ENCODE measurements at regions not wholly inside any gene's neighbourhood (a gene's known extent, or its start where the extent isn't known, plus 50 kb on each side); places are given as distances from the start of the nearest gene placed in this dataset.

DNA sequence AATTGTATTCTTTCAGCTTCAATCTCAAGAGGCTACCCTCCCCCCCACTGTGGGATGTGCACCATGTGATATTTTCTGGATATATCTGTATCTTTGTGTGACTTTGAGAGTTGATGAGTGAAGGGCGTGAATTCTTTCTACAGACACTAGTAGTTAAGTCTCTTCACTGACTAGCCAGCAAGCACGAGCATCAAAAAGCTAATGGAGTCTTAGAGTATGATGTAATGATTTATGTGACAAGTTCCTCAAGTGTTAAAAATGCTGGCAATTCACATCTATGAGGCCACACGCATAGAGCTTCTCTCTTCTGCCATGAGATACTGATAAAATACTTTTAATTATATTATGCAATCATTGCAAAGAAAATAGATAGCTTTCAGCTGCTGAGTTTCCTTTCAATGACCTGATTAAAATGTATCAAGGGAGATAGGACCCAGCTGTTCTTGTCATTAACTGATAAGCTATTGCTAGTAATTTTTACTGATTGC, 304.8 kb downstream of the TRIB2 start:
- POLR2A ChIA-PET = interaction anchor here (0.6 kb wide), 2 partner anchors 18 to 742 kb away, joined by 3 to 4 read pairs; no protein-coding TSS in a partner anchor
- ATAC-seq (peak; percentile 23; the same call in 1 of the 3 replicates), FAIRE-seq (no peak)
- TF ChIP-seq, protein P1, sequence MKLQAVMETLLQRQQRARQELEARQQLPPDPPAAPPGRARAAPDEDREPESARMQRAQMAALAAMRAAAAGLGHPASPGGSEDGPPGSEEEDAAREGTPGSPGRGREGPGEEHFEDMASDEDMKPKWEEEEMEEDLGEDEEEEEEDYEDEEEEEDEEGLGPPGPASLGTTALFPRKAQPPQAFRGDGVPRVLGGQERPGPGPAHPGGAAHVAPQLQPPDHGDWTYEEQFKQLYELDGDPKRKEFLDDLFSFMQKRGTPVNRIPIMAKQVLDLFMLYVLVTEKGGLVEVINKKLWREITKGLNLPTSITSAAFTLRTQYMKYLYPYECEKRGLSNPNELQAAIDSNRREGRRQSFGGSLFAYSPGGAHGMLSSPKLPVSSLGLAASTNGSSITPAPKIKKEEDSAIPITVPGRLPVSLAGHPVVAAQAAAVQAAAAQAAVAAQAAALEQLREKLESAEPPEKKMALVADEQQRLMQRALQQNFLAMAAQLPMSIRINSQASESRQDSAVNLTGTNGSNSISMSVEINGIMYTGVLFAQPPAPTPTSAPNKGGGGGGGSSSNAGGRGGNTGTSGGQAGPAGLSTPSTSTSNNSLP (IDR thresholded peaks at IDR 0.05; ENCODE audit: borderline replicate concordance, low read depth, low read length) = no peak
- TF ChIP-seq PCBP1 (IDR thresholded peaks at IDR 0.05; ENCODE audit: low read depth, low read length, poor library complexity, severe bottlenecking) = no peak
- TF ChIP-seq LEF1 (IDR thresholded peaks at IDR 0.05) = no peak
- no peak for TF ChIP-seq POLR3G (IDR thresholded peaks at IDR 0.05; ENCODE audit: extremely low read depth, insufficient read length, insufficient replicate concordance)
- peak; percentile 62; the same call in 1 of the 2 replicates for TF ChIP-seq CTBP1 (IDR thresholded peaks at IDR 0.05; ENCODE audit: borderline replicate concordance)
- TF ChIP-seq RBM39 (optimal IDR thresholded peaks at IDR 0.05; ENCODE audit: low read depth, low read length) = no peak
- TF ChIP-seq E4F1 (CRISPR knock-in tag; IDR thresholded peaks at IDR 0.05; ENCODE audit: borderline replicate concordance) = no peak
- no peak for TF ChIP-seq STAT5B (CRISPR knock-in tag; IDR thresholded peaks at IDR 0.05)
- TF ChIP-seq NBN (IDR thresholded peaks at IDR 0.05; ENCODE audit: low read depth) = no peak
- TF ChIP-seq KAT7 (CRISPR knock-in tag; IDR thresholded peaks at IDR 0.05; ENCODE audit: borderline replicate concordance) = no peak
- no peak for TF ChIP-seq PRPF4 (IDR thresholded peaks at IDR 0.05; ENCODE audit: insufficient read depth, low read depth, low read length, poor library complexity, severe bottlenecking)
- no peak for TF ChIP-seq GABPA (tag; conservative IDR thresholded peaks at IDR 0.05; ENCODE audit: low read depth)
- no peak for TF ChIP-seq GATAD2A (IDR thresholded peaks at IDR 0.05)
- TF ChIP-seq ZNF41 (CRISPR knock-in tag; conservative IDR thresholded peaks at IDR 0.05) = no peak
- TF ChIP-seq SIRT6 (IDR thresholded peaks at IDR 0.05; ENCODE audit: low read depth, low read length) = no peak
- TF ChIP-seq, protein P2, sequence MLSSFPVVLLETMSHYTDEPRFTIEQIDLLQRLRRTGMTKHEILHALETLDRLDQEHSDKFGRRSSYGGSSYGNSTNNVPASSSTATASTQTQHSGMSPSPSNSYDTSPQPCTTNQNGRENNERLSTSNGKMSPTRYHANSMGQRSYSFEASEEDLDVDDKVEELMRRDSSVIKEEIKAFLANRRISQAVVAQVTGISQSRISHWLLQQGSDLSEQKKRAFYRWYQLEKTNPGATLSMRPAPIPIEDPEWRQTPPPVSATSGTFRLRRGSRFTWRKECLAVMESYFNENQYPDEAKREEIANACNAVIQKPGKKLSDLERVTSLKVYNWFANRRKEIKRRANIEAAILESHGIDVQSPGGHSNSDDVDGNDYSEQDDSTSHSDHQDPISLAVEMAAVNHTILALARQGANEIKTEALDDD (IDR thresholded peaks at IDR 0.05) = peak; percentile 57
- TF ChIP-seq PHF8 (IDR thresholded peaks at IDR 0.05; ENCODE audit: borderline replicate concordance, low read length) = no peak
- no peak for TF ChIP-seq TCF3 (CRISPR knock-in tag; IDR thresholded peaks at IDR 0.05)
- no peak for TF ChIP-seq FOXP1 (CRISPR knock-in tag; IDR thresholded peaks at IDR 0.05)
- TF ChIP-seq ZBTB17 (CRISPR knock-in tag; IDR thresholded peaks at IDR 0.05) = no peak

More for the DNA sequence above, 304.8 kb downstream of the TRIB2 start:
- intact Hi-C loops (cut with micrococcal nuclease) (no loop called here), in situ Hi-C loops (cut with MboI) (loop anchor here (25.0 kb wide), 1 partner anchor 284 kb away; no protein-coding TSS in a partner anchor)
- Histone ChIP-seq H3K27ac (ENCODE audit: extremely low read depth, low read depth, low read length) (no peak overlapping the region), H3K36me3 (ENCODE audit: control insufficient read depth, insufficient read depth, low read length) (no peaks in the 10 kb centered on the region), H4K20me1 (replicated peaks; ENCODE audit: control insufficient read depth, insufficient read depth, low read length) (no peaks in the 10 kb centered on the region), H3K4me1 (replicated peaks in 1 of 2; ENCODE audit: control insufficient read depth in 2 of 2, insufficient read depth in 2 of 2, low read length in 2 of 2) (peaks cover 4 to 25% of the 10 kb centered on the region in 2 experiments; a peak in 4 of 5 replicates), H3K9me1 (ENCODE audit: control insufficient read depth, insufficient read depth, low read length) (no peaks in the 10 kb centered on the region), H3K9me3 (replicated peaks; ENCODE audit: control insufficient read depth, insufficient read depth, low read depth, low read length) (no peaks in the 10 kb centered on the region), H3K4me2 (ENCODE audit: insufficient read depth, low read length) (no peak overlapping the region), H3K27me3 (ENCODE audit: control insufficient read depth in 2 of 2, insufficient read depth in 2 of 2, low read length in 2 of 2) (no peaks in the 10 kb centered on the region), H3K4me3 (no peak overlapping the region), H3K9ac (ENCODE audit: insufficient read depth in 1 of 2, low read depth in 2 of 2, low read length in 2 of 2) (no peak overlapping the region), H3K79me2 (ENCODE audit: control insufficient read depth, insufficient read depth, low read length) (no peaks in the 10 kb centered on the region), H2AFZ (ENCODE audit: low read depth, low read length) (no peak overlapping the region)
- peak in 1 of 4 experiments; percentile 16 for DNase-seq (ENCODE audit: extremely low read depth in 1 of 4, low spot score in 3 of 4)
- BruUV-seq (replicated peaks) = no TSS peak
- 11% methylated on average over 3 of the region's 3 CpGs for WGBS (ENCODE audit: insufficient coverage, low coverage, missing lambda C conversion rate)
- CTCF ChIA-PET (ENCODE audit: low intra/inter-chr PET ratio) = no interaction called here
